ENCODE measurements at regions not wholly inside any gene's neighbourhood (a gene's known extent, or its start where the extent isn't known, plus 50 kb on each side); places are given as distances from the start of the nearest gene placed in this dataset.

- no peak for DNase-seq (ENCODE audit: low spot score)
- intact Hi-C loops (cut with micrococcal nuclease; ENCODE audit: unreplicated experiment) = no loop called here
- Histone ChIP-seq H3K36me3 (ENCODE audit: insufficient read depth, low read length, poor library complexity, severe bottlenecking) (no peaks in the 10 kb centered on the region), H3K27me3 (replicated peaks; ENCODE audit: insufficient read depth, low read depth, low read length, poor library complexity) (no peaks in the 10 kb centered on the region), H3K9me3 (ENCODE audit: low read depth, low read length, poor library complexity, severe bottlenecking) (no peaks in the 10 kb centered on the region), H3K4me1 (ENCODE audit: insufficient read depth, low read length, poor library complexity, severe bottlenecking) (no peaks in the 10 kb centered on the region), H3K4me3 (ENCODE audit: low read depth, low read length, poor library complexity, severe bottlenecking) (no peak overlapping the region), H3K27ac (ENCODE audit: low read depth, low read length, poor library complexity, severe bottlenecking) (no peak overlapping the region)
- no TSS peak for BruUV-seq (replicated peaks)
- ChIA-PET POLR2A (ENCODE audit: low non-redundant PET) (no interaction called here), CTCF (no interaction called here)
- TF ChIP-seq CTCF (conservative IDR thresholded peaks at IDR 0.05; ENCODE audit: low read depth, low read length) (no peak), EZH2 (IDR thresholded peaks at IDR 0.05; ENCODE audit: borderline replicate concordance, low read depth, low read length, poor library complexity, severe bottlenecking) (no peak)
Observed at GRCh38 chrX:150162141-150162540, 201.0 kb upstream of the MAMLD1 start.

- ChIA-PET POLR2A (ENCODE audit: low non-redundant PET) (no interaction called here), CTCF (no interaction called here)
- intact Hi-C loops (cut with micrococcal nuclease; ENCODE audit: unreplicated experiment) = no loop called here
Observed at GRCh38 chrX:150163221-150163930, 199.7 kb upstream of the MAMLD1 start.

GRCh38 chrX:150163956-150164726, 199.0 kb upstream of the MAMLD1 start:
- no peak for DNase-seq (ENCODE audit: low spot score)
- intact Hi-C loops (cut with micrococcal nuclease; ENCODE audit: unreplicated experiment) = no loop called here
- CTCF ChIA-PET = no interaction called here

More at GRCh38 chrX:150163221-150163930, 199.7 kb upstream of the MAMLD1 start:
- no peaks in the 10 kb centered on the region for H3K4me1 ChIP-seq (ENCODE audit: insufficient read depth, low read length, poor library complexity, severe bottlenecking)
- no peaks in the 10 kb centered on the region for H3K9me3 ChIP-seq (ENCODE audit: low read depth, low read length, poor library complexity, severe bottlenecking)
- no peak overlapping the region for H3K4me3 ChIP-seq (ENCODE audit: low read depth, low read length, poor library complexity, severe bottlenecking)
- no TSS peak for BruUV-seq (replicated peaks)
- no peak overlapping the region for H3K27ac ChIP-seq (ENCODE audit: low read depth, low read length, poor library complexity, severe bottlenecking)
- no peaks in the 10 kb centered on the region for H3K27me3 ChIP-seq (replicated peaks; ENCODE audit: insufficient read depth, low read depth, low read length, poor library complexity)
- no peak for DNase-seq (ENCODE audit: low spot score)
- H3K36me3 ChIP-seq (ENCODE audit: insufficient read depth, low read length, poor library complexity, severe bottlenecking) = no peaks in the 10 kb centered on the region
- TF ChIP-seq EZH2 (IDR thresholded peaks at IDR 0.05; ENCODE audit: borderline replicate concordance, low read depth, low read length, poor library complexity, severe bottlenecking) = no peak
- no peak for TF ChIP-seq CTCF (conservative IDR thresholded peaks at IDR 0.05; ENCODE audit: low read depth, low read length)

More at GRCh38 chrX:150163956-150164726, 199.0 kb upstream of the MAMLD1 start:
- TF ChIP-seq CTCF (conservative IDR thresholded peaks at IDR 0.05; ENCODE audit: low read depth, low read length) (no peak), EZH2 (IDR thresholded peaks at IDR 0.05; ENCODE audit: borderline replicate concordance, low read depth, low read length, poor library complexity, severe bottlenecking) (no peak)
- Histone ChIP-seq H3K4me3 (ENCODE audit: low read depth, low read length, poor library complexity, severe bottlenecking) (no peak overlapping the region), H3K4me1 (ENCODE audit: insufficient read depth, low read length, poor library complexity, severe bottlenecking) (no peaks in the 10 kb centered on the region), H3K36me3 (ENCODE audit: insufficient read depth, low read length, poor library complexity, severe bottlenecking) (no peaks in the 10 kb centered on the region), H3K9me3 (ENCODE audit: low read depth, low read length, poor library complexity, severe bottlenecking) (no peaks in the 10 kb centered on the region), H3K27me3 (replicated peaks; ENCODE audit: insufficient read depth, low read depth, low read length, poor library complexity) (no peaks in the 10 kb centered on the region), H3K27ac (ENCODE audit: low read depth, low read length, poor library complexity, severe bottlenecking) (no peak overlapping the region)
- BruUV-seq (replicated peaks) = no TSS peak
- POLR2A ChIA-PET (ENCODE audit: low non-redundant PET) = no interaction called here
